ENCODE measurements at regions not wholly inside any gene's neighbourhood (a gene's known extent, or its start where the extent isn't known, plus 50 kb on each side); places are given as distances from the start of the nearest gene placed in this dataset.

DNA sequence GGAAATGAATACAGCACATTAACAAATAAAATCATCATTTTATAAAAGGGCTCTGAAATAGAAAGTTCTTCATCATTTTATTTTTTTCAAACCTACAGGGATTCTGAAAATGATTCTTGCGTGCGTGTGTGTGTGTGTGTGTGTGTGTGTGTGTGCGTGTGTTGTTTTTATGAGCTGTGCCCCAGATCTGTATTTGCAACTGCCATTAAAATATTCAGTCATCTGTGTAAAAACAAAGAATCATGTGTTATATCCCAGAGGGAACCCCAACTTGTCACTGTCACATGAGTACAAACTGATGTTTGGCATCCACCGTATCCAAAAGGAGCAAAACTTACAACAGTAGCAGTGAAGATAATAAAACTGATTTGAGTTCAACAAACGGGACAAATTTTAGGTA, 635.4 kb upstream of the PFKP start:
- ATAC-seq: no peak
- no peak for DNase-seq
- Mint-ChIP-seq H3K4me3 (no peak overlapping the region), H3K27ac (no peak overlapping the region), H3K9me3 (ENCODE audit: low read depth) (no peaks in the 10 kb centered on the region), H3K36me3 (ENCODE audit: low read depth) (no peaks in the 10 kb centered on the region), H3K27me3 (no peaks in the 10 kb centered on the region), H3K4me1 (no peaks in the 10 kb centered on the region)
- intact Hi-C loops (cut with DNase I, micrococcal nuclease): no loop called here
- POLR2A ChIA-PET: no interaction called here
- CTCF ChIA-PET: no interaction called here

GRCh38 chr10:2427412-2427811, 639.9 kb upstream of the PFKP start:
- POLR2A ChIA-PET: no interaction called here
- H3K4me1 Mint-ChIP-seq: no peaks in the 10 kb centered on the region
- intact Hi-C loops (cut with DNase I, micrococcal nuclease): no loop called here
- no peak for ATAC-seq
- no peaks in the 10 kb centered on the region for H3K36me3 Mint-ChIP-seq (ENCODE audit: low read depth)
- no peaks in the 10 kb centered on the region for H3K9me3 Mint-ChIP-seq (ENCODE audit: low read depth)
- H3K4me3 Mint-ChIP-seq: no peak overlapping the region
- CTCF ChIA-PET: no interaction called here
- DNase-seq: no peak
- H3K27me3 Mint-ChIP-seq: peaks cover 2% of the 10 kb centered on the region
- H3K27ac Mint-ChIP-seq: no peak overlapping the region

DNA sequence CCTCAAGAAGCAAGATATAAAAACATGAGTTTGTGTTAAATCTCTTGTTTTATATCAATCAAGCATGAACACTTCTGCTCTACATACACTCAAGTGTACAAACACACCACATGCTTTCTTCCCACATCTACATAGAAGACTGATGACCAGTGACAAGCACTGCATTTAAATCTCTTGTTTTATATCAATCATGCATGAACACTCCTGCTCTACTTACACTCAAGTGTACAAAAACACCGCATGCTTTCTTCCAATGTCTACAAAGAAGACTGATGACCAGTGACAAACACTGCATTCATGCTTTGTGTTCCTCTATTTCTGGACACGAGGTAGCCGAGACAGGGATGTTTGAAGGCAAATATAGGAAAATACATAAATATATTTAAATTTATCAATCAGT, 642.0 kb upstream of the PFKP start:
- no peaks in the 10 kb centered on the region for H3K4me1 Mint-ChIP-seq
- CTCF ChIA-PET: no interaction called here
- no peaks in the 10 kb centered on the region for H3K36me3 Mint-ChIP-seq (ENCODE audit: low read depth)
- H3K27me3 Mint-ChIP-seq: peaks cover 2% of the 10 kb centered on the region
- ATAC-seq (no peak), DNase-seq (no peak)
- POLR2A ChIA-PET: no interaction called here
- H3K9me3 Mint-ChIP-seq (ENCODE audit: low read depth): no peaks in the 10 kb centered on the region
- H3K4me3 Mint-ChIP-seq: no peak overlapping the region
- intact Hi-C loops (cut with DNase I, micrococcal nuclease): no loop called here
- no peak overlapping the region for H3K27ac Mint-ChIP-seq

DNA sequence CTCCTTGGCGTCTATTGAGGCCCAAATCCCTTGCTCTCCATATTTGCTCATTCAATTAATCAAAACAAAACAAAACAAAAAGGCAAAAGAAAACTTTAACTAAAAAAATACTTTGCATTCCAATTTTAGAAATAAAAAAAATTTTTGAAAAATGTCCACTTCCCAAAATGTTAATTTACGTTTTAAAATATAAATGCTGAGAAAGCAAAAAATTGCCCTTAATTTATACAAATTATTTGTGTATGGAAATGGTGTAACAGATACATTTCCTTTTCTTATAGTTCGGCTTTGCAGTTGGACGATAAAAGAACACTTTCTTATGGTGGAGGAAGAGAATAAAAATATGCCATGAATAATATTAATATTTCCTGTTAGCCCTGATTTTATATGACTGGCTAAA, 652.8 kb upstream of the PFKP start:
- CTCF ChIA-PET: no interaction called here
- DNase-seq (no peak), ATAC-seq (no peak)
- H3K4me1 Mint-ChIP-seq: no peaks in the 10 kb centered on the region
- H3K27me3 Mint-ChIP-seq: no peaks in the 10 kb centered on the region
- intact Hi-C loops (cut with DNase I, micrococcal nuclease): no loop called here
- no peaks in the 10 kb centered on the region for H3K36me3 Mint-ChIP-seq (ENCODE audit: low read depth)
- no peak overlapping the region for H3K4me3 Mint-ChIP-seq
- peaks cover 2% of the 10 kb centered on the region for H3K9me3 Mint-ChIP-seq (ENCODE audit: low read depth)
- POLR2A ChIA-PET: no interaction called here
- no peak overlapping the region for H3K27ac Mint-ChIP-seq

GRCh38 chr10:2414039-2414438, 653.3 kb upstream of the PFKP start:
- Mint-ChIP-seq H3K4me1 (no peaks in the 10 kb centered on the region), H3K27me3 (no peaks in the 10 kb centered on the region), H3K4me3 (no peak overlapping the region), H3K27ac (no peak overlapping the region), H3K36me3 (ENCODE audit: low read depth) (no peaks in the 10 kb centered on the region), H3K9me3 (ENCODE audit: low read depth) (peaks cover 2% of the 10 kb centered on the region)
- DNase-seq (no peak), ATAC-seq (no peak)
- intact Hi-C loops (cut with DNase I, micrococcal nuclease): no loop called here
- ChIA-PET POLR2A (no interaction called here), CTCF (no interaction called here)

DNA sequence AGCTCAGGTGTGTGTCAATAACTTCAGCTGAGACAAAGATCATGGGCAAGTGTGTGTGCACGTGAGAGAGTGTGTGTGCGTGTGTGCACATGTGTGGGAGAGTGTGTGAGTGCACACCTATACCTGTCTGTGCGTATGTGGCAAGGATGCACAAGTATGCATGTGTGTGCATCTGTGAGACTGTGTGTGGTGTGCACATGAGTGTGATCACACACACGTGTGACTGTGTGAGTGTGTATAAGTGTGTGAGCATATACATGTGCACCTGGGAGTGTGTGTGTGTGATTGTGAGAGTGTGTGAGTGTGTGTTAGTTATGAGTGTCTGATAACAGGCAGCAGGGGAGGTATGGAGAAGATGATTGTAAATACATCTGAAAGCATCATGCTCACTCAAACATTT, 657.3 kb upstream of the PFKP start:
- Mint-ChIP-seq H3K4me1 (no peaks in the 10 kb centered on the region), H3K4me3 (no peak overlapping the region), H3K36me3 (ENCODE audit: low read depth) (no peaks in the 10 kb centered on the region), H3K27me3 (no peaks in the 10 kb centered on the region), H3K27ac (no peak overlapping the region), H3K9me3 (ENCODE audit: low read depth) (peaks cover 2% of the 10 kb centered on the region)
- DNase-seq (no peak), ATAC-seq (no peak)
- ChIA-PET POLR2A (no interaction called here), CTCF (interaction anchor here (1.4 kb wide), 1 partner anchor 8 kb away, joined by 3 read pairs; no protein-coding TSS in a partner anchor)
- intact Hi-C loops (cut with DNase I, micrococcal nuclease): no loop called here

DNA sequence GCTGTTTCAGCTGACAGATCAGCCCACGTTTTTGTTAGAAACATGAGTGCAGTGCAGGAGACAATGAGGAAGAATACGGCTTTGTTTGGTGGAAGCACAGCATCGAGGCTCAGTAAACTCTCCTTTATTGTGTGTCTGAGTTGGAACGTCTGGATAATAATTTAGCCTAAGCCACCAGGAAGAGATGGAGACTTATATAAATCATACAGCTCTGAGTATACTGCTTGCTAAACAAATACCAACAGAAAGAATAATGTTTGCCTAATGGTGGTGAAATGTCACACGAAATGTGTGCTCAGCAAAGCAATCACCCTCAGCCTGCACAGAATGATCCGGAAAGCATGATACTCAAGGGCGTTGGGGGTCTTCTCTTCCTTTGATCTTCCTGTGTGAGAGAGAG, 664.1 kb upstream of the ADARB2 start:
- no peak for DNase-seq
- Mint-ChIP-seq H3K27ac (no peak overlapping the region), H3K36me3 (ENCODE audit: low read depth) (no peaks in the 10 kb centered on the region), H3K9me3 (ENCODE audit: low read depth) (no peaks in the 10 kb centered on the region), H3K27me3 (peaks cover 4% of the 10 kb centered on the region), H3K4me1 (no peaks in the 10 kb centered on the region), H3K4me3 (no peak overlapping the region)
- ChIA-PET CTCF (no interaction called here), POLR2A (no interaction called here)
- intact Hi-C loops (cut with DNase I, micrococcal nuclease): no loop called here
- ATAC-seq: no peak

GRCh38 chr10:2399482-2399881, 662.2 kb upstream of the ADARB2 start:
- no peak for ATAC-seq
- Mint-ChIP-seq H3K27me3 (peaks cover 4% of the 10 kb centered on the region), H3K4me1 (no peaks in the 10 kb centered on the region), H3K9me3 (ENCODE audit: low read depth) (no peaks in the 10 kb centered on the region), H3K36me3 (ENCODE audit: low read depth) (no peaks in the 10 kb centered on the region), H3K27ac (no peak overlapping the region), H3K4me3 (no peak overlapping the region)
- DNase-seq: no peak
- ChIA-PET POLR2A (no interaction called here), CTCF (interaction anchor here (0.6 kb wide), 2 partner anchors 132 to 1851 kb away, joined by 3 to 5 read pairs; no protein-coding TSS in a partner anchor)
- intact Hi-C loops (cut with DNase I, micrococcal nuclease): no loop called here

GRCh38 chr10:2392145-2392812, 655.0 kb upstream of the ADARB2 start:
- peaks cover 2% of the 10 kb centered on the region for H3K27me3 Mint-ChIP-seq
- CTCF ChIA-PET: no interaction called here
- ATAC-seq (no peak), DNase-seq (no peak)
- no peaks in the 10 kb centered on the region for H3K36me3 Mint-ChIP-seq (ENCODE audit: low read depth)
- no peak overlapping the region for H3K27ac Mint-ChIP-seq
- H3K9me3 Mint-ChIP-seq (ENCODE audit: low read depth): no peaks in the 10 kb centered on the region
- intact Hi-C loops (cut with DNase I, micrococcal nuclease): no loop called here
- POLR2A ChIA-PET: no interaction called here
- no peak overlapping the region for H3K4me3 Mint-ChIP-seq
- H3K4me1 Mint-ChIP-seq: no peaks in the 10 kb centered on the region

- peaks cover 2% of the 10 kb centered on the region for H3K9me3 Mint-ChIP-seq (ENCODE audit: low read depth)
- no peaks in the 10 kb centered on the region for H3K4me1 Mint-ChIP-seq
- POLR2A ChIA-PET: no interaction called here
- intact Hi-C loops (cut with DNase I, micrococcal nuclease): no loop called here
- ATAC-seq: no peak
- CTCF ChIA-PET: no interaction called here
- no peak overlapping the region for H3K4me3 Mint-ChIP-seq
- H3K27me3 Mint-ChIP-seq: peaks cover 5% of the 10 kb centered on the region
- no peaks in the 10 kb centered on the region for H3K36me3 Mint-ChIP-seq (ENCODE audit: low read depth)
- no peak overlapping the region for H3K27ac Mint-ChIP-seq
- DNase-seq: no peak
Measured at GRCh38 chr10:2387672-2388071, 650.3 kb upstream of the ADARB2 start.

DNA sequence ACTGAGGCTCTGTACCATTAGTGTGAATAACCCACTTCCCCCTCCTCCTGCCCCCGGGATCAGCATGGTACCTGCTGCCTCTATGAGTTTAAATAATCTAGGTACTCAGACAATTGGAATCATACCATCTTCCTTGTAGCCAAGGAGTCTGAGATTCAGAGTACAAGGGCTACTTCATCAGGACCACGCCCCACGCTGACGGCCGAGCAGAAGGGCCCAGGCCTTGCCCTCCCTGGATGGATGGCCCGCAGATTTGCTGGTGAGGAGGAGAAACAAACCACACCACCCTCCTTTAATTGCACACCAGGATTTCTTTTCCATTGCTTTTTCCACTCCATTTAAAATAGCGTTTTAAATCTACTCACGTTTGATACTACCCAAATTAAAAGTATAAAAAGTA, 649.9 kb upstream of the ADARB2 start:
- POLR2A ChIA-PET: no interaction called here

GRCh38 chr10:2380218-2380617, 642.9 kb upstream of the ADARB2 start:
- no peak overlapping the region for H3K4me3 Mint-ChIP-seq
- H3K36me3 Mint-ChIP-seq (ENCODE audit: low read depth): no peaks in the 10 kb centered on the region
- no peak overlapping the region for H3K27ac Mint-ChIP-seq
- ChIA-PET CTCF (no interaction called here), POLR2A (no interaction called here)
- intact Hi-C loops (cut with DNase I, micrococcal nuclease): no loop called here
- no peaks in the 10 kb centered on the region for H3K4me1 Mint-ChIP-seq
- ATAC-seq (no peak), DNase-seq (no peak)
- H3K9me3 Mint-ChIP-seq (ENCODE audit: low read depth): peaks cover 2% of the 10 kb centered on the region
- H3K27me3 Mint-ChIP-seq: peaks cover 3% of the 10 kb centered on the region

More for the DNA sequence above, 649.9 kb upstream of the ADARB2 start:
- peaks cover 5% of the 10 kb centered on the region for H3K27me3 Mint-ChIP-seq
- CTCF ChIA-PET: no interaction called here
- H3K4me3 Mint-ChIP-seq: no peak overlapping the region
- no peaks in the 10 kb centered on the region for H3K36me3 Mint-ChIP-seq (ENCODE audit: low read depth)
- H3K4me1 Mint-ChIP-seq: no peaks in the 10 kb centered on the region
- H3K9me3 Mint-ChIP-seq (ENCODE audit: low read depth): peaks cover 2% of the 10 kb centered on the region
- intact Hi-C loops (cut with DNase I, micrococcal nuclease): no loop called here
- DNase-seq: no peak
- H3K27ac Mint-ChIP-seq: no peak overlapping the region
- no peak for ATAC-seq

DNA sequence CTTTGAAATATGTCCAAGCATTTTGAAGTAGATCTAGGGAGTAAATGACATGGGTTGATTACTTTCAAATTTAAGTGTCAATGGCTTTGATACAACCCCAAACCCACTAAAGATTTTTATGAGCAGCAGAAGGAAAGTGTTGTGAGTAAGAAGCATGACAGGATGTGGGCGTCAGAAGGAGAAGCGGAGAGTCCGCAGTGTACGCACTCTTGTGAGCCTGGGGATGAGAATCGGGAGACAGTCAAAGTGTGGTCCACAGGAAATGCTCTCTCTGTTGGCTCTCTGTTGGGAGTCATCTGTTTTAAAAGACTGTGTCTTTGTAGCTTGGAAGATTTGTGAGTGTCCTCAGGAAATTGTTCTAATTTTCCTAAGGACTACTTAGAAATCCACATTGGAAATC, 629.8 kb upstream of the ADARB2 start:
- Mint-ChIP-seq H3K27ac (no peak overlapping the region), H3K9me3 (ENCODE audit: low read depth) (peaks cover 9% of the 10 kb centered on the region), H3K36me3 (ENCODE audit: low read depth) (no peaks in the 10 kb centered on the region), H3K4me3 (no peak overlapping the region), H3K4me1 (no peaks in the 10 kb centered on the region), H3K27me3 (peaks cover 6% of the 10 kb centered on the region)
- intact Hi-C loops (cut with DNase I, micrococcal nuclease): no loop called here
- DNase-seq: no peak
- ATAC-seq: no peak
- ChIA-PET CTCF (no interaction called here), POLR2A (no interaction called here)
